GM23338 (cell line): ENCODE measurements at regions not wholly inside any gene's neighbourhood (a gene's known extent, or its start where the extent isn't known, plus 50 kb on each side); places are given as distances from the start of the nearest gene placed in this dataset.

Source experiments
- ATAC-seq: fragments of 200-7000 bp; cut with Tn5 transposase; 3 replicates; pipeline ENCODE4 v1.9.1; 2020
- DNase-seq: peaks from one replicate; pipeline ENCODE4 v3.0.0-alpha.2; 2015; ENCODE audit warnings: low spot score
- H2AFZ ChIP-seq: fragments of 200-600 bp; sonication (generic); 2 replicates; pipeline ENCODE4 v1.8.0; 2016; ENCODE audit warnings: antibody characterized with exemption, mild to moderate bottlenecking, moderate library complexity
- H3F3A ChIP-seq: fragments of 200-600 bp; sonication (generic); replicated peaks from 2 replicates; pipeline ENCODE4 v1.8.0; 2017; ENCODE audit warnings: antibody characterized with exemption, mixed run types, low read depth
- H3K27ac ChIP-seq: fragments of 200-600 bp; sonication (generic); 2 replicates; pipeline ENCODE4 v1.6.1; 2016; ENCODE audit warnings: low read depth
- H3K27me3 ChIP-seq: fragments of 200-600 bp; sonication (generic); 2 replicates; pipeline ENCODE4 v1.8.0; 2016; ENCODE audit warnings: mild to moderate bottlenecking, mixed run types, moderate library complexity; ENCODE audit not compliant: insufficient read depth
- H3K36me3 ChIP-seq: fragments of 200-600 bp; sonication (generic); 2 replicates; pipeline ENCODE4 v1.8.0; 2016; ENCODE audit warnings: mild to moderate bottlenecking; ENCODE audit not compliant: insufficient read depth
- H3K4me1 ChIP-seq: fragments of 200-600 bp; sonication (generic); 2 replicates; pipeline ENCODE4 v1.8.0; 2016; ENCODE audit warnings: mild to moderate bottlenecking, moderate library complexity; ENCODE audit not compliant: insufficient read depth
- H3K4me2 ChIP-seq: fragments of 200-600 bp; sonication (generic); 2 replicates; pipeline ENCODE4 v1.7.1; 2017; ENCODE audit warnings: mixed run types
- H3K4me3 ChIP-seq: fragments of 200-600 bp; sonication (generic); 2 replicates; pipeline ENCODE4 v1.6.1; 2016; ENCODE audit warnings: mixed run types
- H3K79me2 ChIP-seq: fragments of 200-600 bp; sonication (generic); replicated peaks from 2 replicates; pipeline ENCODE4 v1.8.0; 2017; ENCODE audit warnings: mild to moderate bottlenecking; ENCODE audit not compliant: insufficient read depth
- H3K9me2 ChIP-seq: fragments of 200-600 bp; sonication (generic); 2 replicates; pipeline ENCODE4 v1.8.0; 2017; ENCODE audit not compliant: insufficient read depth
- H4K20me1 ChIP-seq: fragments of 200-600 bp; sonication (generic); replicated peaks from 2 replicates; pipeline ENCODE4 v1.8.0; 2017; ENCODE audit warnings: mild to moderate bottlenecking; ENCODE audit not compliant: insufficient read depth
- H3K27ac Mint-ChIP-seq: 2 replicates; pipeline ENCODE4 v1.8.0; 2020; ENCODE audit warnings: inconsistent platforms, mild to moderate bottlenecking, moderate library complexity, mixed read lengths
- H3K27me3 Mint-ChIP-seq: 3 replicates; pipeline ENCODE4 v1.8.0; 2022; ENCODE audit warnings: low read depth, mild to moderate bottlenecking, moderate library complexity, mixed read lengths, inconsistent platforms; ENCODE audit not compliant: insufficient read depth, poor library complexity
- H3K36me3 Mint-ChIP-seq: 3 replicates; pipeline ENCODE4 v1.8.0; 2021; ENCODE audit warnings: low read depth, mild to moderate bottlenecking, inconsistent platforms, moderate library complexity, mixed read lengths
- H3K4me1 Mint-ChIP-seq: 3 replicates; pipeline ENCODE4 v1.8.0; 2020; ENCODE audit warnings: mild to moderate bottlenecking, inconsistent platforms, mixed read lengths
- H3K4me3 Mint-ChIP-seq: 3 replicates; pipeline ENCODE4 v1.8.0; 2021; ENCODE audit warnings: moderate library complexity, mild to moderate bottlenecking, inconsistent platforms, mixed read lengths
- H3K9me3 Mint-ChIP-seq: 3 replicates; pipeline ENCODE4 v1.8.0; 2020; ENCODE audit warnings: moderate library complexity, mild to moderate bottlenecking, inconsistent platforms, mixed read lengths
- EZH2 ChIP-seq: fragments of 200-600 bp; sonication (generic); IDR thresholded peaks from one replicate; pipeline ENCODE4 v1.8.0; 2017; ENCODE audit warnings: antibody characterized with exemption, mild to moderate bottlenecking, low read depth; ENCODE audit not compliant: unreplicated experiment
- EZH2phosphoT487 ChIP-seq: fragments of 200-600 bp; sonication (generic); IDR thresholded peaks from one replicate; pipeline ENCODE4 v1.8.1; 2018; ENCODE audit warnings: antibody characterized with exemption; ENCODE audit not compliant: unreplicated experiment
- JUNB ChIP-seq: IDR thresholded peaks from one replicate; pipeline ENCODE4 v1.6.1; 2016; ENCODE audit warnings: antibody characterized with exemption; ENCODE audit not compliant: unreplicated experiment
- NANOG ChIP-seq: IDR thresholded peaks from 2 replicates; pipeline ENCODE4 v1.6.1; 2016; ENCODE audit warnings: antibody characterized with exemption, borderline replicate concordance
- POLR2AphosphoS5 ChIP-seq: IDR thresholded peaks from 2 replicates; pipeline ENCODE4 v1.6.1; 2016; ENCODE audit warnings: antibody characterized with exemption, low read depth
- REST ChIP-seq: IDR thresholded peaks from one replicate; pipeline ENCODE4 v1.6.1; 2018; ENCODE audit warnings: antibody characterized with exemption; ENCODE audit not compliant: unreplicated experiment
- STAT1 ChIP-seq: IDR thresholded peaks from one replicate; pipeline ENCODE4 v1.6.1; 2016; ENCODE audit warnings: antibody characterized with exemption; ENCODE audit not compliant: unreplicated experiment
- ZNF114 ChIP-seq: fragments of 250-450 bp; sonication (Bioruptor Pico); IDR thresholded peaks from 2 replicates; pipeline ENCODE4 v1.5.0; 2020; ENCODE audit warnings: mild to moderate bottlenecking, moderate library complexity
- ZNF331 ChIP-seq: fragments of 250-450 bp; sonication (Bioruptor Pico); IDR thresholded peaks from 2 replicates; pipeline ENCODE4 v1.5.0; 2020; ENCODE audit warnings: low read depth, mild to moderate bottlenecking, moderate library complexity
- ZNF462 ChIP-seq: fragments of 250-450 bp; sonication (Bioruptor Pico); IDR thresholded peaks from 2 replicates; pipeline ENCODE4 v1.5.0; 2020; ENCODE audit warnings: mild to moderate bottlenecking, moderate library complexity
- TF ChIP-seq, protein P1 (sequence below), 2 experiments: fragments of 200-600 bp in 1 of 2; sonication (generic) in 1 of 2; conservative IDR thresholded peaks; 2 replicates each; pipeline versions ENCODE4 v1.5.1 to v1.6.1; 2016 to 2017; ENCODE audit warnings: antibody characterized with exemption in 2 of 2, low read depth in 2 of 2, mild to moderate bottlenecking in 2 of 2, moderate library complexity in 1 of 2
- TF ChIP-seq, protein P2 (sequence below): IDR thresholded peaks from 2 replicates; pipeline ENCODE4 v1.6.1; 2016; ENCODE audit warnings: antibody characterized with exemption

- peaks cover 7% of the 10 kb centered on the region for H3K4me1 Mint-ChIP-seq
- no peaks in the 10 kb centered on the region for H3F3A ChIP-seq
- no peaks in the 10 kb centered on the region for H4K20me1 ChIP-seq
- H3K27me3 Mint-ChIP-seq = peaks cover 1% of the 10 kb centered on the region
- H3K9me2 ChIP-seq = peaks cover 4% of the 10 kb centered on the region
- H3K27ac Mint-ChIP-seq = peak overlapping the region; percentile 47; the same call in 1 of the 2 replicates
- H3K9me3 Mint-ChIP-seq = no peaks in the 10 kb centered on the region
- H3K27me3 ChIP-seq = no peaks in the 10 kb centered on the region
- H3K79me2 ChIP-seq = no peaks in the 10 kb centered on the region
- H2AFZ ChIP-seq = no peak overlapping the region
- H3K4me3 Mint-ChIP-seq = no peak overlapping the region
- H3K4me2 ChIP-seq = no peak overlapping the region
- TF ChIP-seq, protein P1, sequence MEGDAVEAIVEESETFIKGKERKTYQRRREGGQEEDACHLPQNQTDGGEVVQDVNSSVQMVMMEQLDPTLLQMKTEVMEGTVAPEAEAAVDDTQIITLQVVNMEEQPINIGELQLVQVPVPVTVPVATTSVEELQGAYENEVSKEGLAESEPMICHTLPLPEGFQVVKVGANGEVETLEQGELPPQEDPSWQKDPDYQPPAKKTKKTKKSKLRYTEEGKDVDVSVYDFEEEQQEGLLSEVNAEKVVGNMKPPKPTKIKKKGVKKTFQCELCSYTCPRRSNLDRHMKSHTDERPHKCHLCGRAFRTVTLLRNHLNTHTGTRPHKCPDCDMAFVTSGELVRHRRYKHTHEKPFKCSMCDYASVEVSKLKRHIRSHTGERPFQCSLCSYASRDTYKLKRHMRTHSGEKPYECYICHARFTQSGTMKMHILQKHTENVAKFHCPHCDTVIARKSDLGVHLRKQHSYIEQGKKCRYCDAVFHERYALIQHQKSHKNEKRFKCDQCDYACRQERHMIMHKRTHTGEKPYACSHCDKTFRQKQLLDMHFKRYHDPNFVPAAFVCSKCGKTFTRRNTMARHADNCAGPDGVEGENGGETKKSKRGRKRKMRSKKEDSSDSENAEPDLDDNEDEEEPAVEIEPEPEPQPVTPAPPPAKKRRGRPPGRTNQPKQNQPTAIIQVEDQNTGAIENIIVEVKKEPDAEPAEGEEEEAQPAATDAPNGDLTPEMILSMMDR (conservative IDR thresholded peaks at IDR 0.05; ENCODE audit: low read depth in 2 of 2) = no peak
- TF ChIP-seq POLR2AphosphoS5 (no peak), STAT1 (no peak), ZNF114 (CRISPR knock-in tag) (no peak), REST (no peak), JUNB (no peak), ZNF462 (CRISPR knock-in tag) (no peak), EZH2phosphoT487 (no peak), ZNF331 (CRISPR knock-in tag) (no peak), NANOG (no peak), EZH2 (no peak)
- TF ChIP-seq, protein P2, sequence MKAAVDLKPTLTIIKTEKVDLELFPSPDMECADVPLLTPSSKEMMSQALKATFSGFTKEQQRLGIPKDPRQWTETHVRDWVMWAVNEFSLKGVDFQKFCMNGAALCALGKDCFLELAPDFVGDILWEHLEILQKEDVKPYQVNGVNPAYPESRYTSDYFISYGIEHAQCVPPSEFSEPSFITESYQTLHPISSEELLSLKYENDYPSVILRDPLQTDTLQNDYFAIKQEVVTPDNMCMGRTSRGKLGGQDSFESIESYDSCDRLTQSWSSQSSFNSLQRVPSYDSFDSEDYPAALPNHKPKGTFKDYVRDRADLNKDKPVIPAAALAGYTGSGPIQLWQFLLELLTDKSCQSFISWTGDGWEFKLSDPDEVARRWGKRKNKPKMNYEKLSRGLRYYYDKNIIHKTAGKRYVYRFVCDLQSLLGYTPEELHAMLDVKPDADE = no peak
- no peak overlapping the region for H3K4me3 ChIP-seq
- ATAC-seq (no peak), DNase-seq (no peak)
- no peaks in the 10 kb centered on the region for H3K36me3 Mint-ChIP-seq
- no peaks in the 10 kb centered on the region for H3K36me3 ChIP-seq
- H3K4me1 ChIP-seq = peaks cover 3% of the 10 kb centered on the region; the same call in 1 of the 2 replicates
- H3K27ac ChIP-seq = no peak overlapping the region
These were observed 62.5 kb upstream of the TSPAN8 start for GRCh38 chr12:71220260-71220659.
